HG02870 (cell line): ENCODE measurements at regions not wholly inside any gene's neighbourhood (a gene's known extent, or its start where the extent isn't known, plus 50 kb on each side); places are given as distances from the start of the nearest gene placed in this dataset.
"Not testable (repeated sequence)": the region's sequence is repeated elsewhere in the genome, so short reads cannot be mapped to it uniquely, and the experiment has no call there.

Experiments
- ATAC-seq: cut with Tn5 transposase; IDR thresholded peaks from one replicate; pipeline ENCODE4 v1.9.1; 2021; ENCODE audit warnings: mild to moderate bottlenecking, moderate library complexity; ENCODE audit not compliant: unreplicated experiment

DNA sequence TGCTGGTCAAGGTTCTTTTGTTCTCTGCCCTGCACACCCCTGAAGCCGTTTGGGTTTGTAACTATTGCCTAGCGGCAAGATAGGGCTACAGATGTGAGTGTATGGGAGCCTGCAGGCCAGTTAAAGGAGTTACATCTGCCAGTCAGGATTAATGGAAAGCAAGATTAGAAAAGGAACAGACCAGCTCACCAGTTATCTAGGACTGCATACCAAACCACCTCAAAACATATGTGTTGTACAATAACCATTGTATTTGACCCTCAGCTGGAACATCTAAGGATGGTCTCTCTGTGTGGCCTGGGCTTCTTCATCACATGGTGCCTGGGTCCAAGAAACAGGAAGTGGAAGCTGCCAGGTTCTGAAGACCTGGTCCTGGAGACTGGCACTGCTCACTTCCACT, 52.5 kb upstream of the FBXO28 start:
- ATAC-seq, result no peak

DNA sequence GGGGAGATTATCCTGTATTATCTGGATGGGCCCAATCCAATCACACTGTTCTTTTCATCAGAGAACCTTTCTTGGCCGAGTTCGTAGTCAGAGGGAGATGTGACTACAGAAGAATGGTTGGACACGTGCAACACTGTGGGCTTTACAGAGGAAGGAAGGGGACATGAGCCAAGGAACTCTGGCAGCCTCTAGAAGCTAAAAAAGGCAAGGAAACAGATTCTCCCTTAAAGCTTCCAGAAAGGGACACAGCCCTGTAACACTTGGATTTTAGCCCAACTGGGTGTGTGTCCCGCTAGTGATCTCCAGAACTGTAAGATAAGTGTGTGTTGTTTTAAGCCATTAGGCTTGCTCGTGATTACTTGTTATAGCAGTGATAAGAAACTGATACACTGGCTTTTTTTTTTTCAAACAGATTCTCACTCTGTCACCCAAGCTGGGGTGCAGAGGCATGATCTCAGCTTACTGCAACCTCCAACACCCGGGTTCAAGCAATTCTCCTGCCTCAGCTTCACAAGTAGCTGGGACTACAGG, 53.9 kb upstream of the FBXO28 start:
- no peak for ATAC-seq

DNA sequence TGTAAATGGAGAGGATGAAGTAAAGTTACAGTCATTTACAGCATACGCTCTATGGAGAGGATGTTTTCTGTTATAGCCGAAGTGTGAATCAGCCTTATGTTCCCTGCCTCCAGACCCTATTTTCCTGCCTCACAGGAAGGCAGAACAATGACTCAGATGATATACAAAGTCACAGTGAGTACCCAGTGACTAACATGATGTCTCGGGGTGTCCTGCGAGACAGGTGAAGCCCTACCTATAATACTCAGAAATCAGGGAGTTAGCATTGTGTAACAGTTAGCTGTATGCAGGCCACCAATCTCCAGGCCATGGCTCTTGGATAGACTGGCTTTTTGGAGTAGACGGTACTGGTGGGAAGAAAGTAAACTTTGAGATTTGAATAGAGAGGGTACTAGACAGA, 55.6 kb upstream of the FBXO28 start:
- ATAC-seq, result no peak

DNA sequence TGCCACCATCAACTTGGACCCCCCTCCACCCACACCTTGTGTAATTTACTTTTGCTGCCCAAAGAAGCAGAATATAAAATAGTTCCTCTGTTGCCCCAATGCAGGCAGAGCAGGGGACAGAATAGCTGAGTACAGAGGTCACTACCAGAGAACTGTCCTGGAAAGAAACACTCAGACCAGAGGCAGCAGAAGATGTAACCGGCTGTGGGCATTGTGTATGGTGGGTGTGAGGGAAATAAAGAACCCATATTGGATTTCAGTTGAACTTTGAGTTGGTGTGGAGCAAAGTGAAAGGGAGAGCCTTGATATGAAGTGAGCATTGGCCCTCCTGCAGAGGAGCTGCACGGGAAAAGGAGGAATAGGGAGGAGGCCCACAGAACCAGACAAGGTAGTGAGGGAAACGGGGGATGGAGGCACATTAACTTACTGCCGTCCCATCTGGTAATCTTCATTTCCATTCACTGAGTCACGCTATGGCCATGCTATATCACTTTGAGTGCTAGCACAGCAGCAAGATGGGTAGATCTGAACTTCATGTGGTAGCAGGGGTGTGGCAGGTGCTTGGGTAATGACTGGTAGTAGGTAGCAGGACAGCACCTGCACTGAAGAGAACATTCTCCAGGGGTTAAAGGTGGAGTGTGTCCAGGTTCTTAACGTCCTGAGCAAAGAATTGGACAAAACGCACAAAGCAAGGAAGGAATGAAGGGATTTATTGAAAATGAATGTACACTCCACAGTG, 56.3 kb upstream of the FBXO28 start:
- ATAC-seq, result no peak

DNA sequence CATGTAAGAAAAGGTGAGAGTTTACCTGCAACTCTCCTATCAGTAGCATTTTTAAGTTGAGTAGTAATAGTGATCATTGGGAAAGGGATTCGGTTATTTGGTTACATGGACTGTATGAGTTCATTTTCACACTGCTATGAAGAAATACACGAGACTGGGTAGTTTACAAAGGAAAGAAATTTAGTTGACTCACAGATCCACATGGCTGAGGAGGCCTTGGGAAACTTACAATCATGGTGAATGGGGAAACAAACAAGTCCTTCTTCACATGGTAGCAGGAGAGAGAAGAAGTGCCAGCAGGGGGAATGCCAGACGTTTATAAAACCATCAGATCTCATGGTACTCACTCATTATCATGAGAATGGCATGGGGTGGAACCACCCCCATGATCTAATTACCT, 59.3 kb upstream of the FBXO28 start:
- no peak for ATAC-seq

DNA sequence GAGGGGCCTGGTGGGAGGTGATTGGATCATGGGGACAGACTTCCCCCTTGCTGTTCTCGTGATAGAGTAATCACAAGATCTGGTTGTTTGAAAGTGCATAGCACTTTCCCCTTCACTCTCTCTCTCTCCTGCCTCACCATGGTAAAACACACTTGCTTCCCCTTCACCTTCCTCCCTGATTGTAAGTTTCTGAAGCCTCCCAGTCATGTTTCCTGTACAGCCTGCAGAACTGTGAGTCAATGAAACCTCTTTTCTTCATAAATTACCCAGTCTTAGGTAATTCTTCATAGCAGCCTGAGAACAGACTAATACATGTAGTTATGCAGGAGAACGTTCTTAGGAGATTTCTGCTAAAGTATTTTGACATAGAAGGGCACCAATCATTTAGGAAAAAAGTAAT, 59.9 kb upstream of the FBXO28 start:
- no peak for ATAC-seq

DNA sequence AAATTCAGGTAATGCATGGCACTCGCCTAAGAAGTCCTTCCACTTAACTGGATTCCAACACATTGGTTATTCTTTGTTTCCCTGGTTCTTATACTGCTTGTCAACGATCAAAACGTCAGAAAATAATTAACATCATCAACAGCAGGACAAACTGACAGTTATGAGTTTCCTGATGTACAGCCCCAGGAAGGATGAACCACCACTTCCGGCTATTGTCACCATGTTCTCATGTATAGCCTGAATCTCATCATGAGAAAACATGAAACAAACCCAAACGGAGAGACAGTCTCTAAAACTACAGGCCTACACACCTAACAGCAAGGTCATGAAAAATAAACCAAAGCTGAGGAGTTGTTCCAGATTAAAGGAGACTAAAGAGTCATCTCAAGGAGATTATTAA, 60.5 kb upstream of the FBXO28 start:
- ATAC-seq, result no peak

DNA sequence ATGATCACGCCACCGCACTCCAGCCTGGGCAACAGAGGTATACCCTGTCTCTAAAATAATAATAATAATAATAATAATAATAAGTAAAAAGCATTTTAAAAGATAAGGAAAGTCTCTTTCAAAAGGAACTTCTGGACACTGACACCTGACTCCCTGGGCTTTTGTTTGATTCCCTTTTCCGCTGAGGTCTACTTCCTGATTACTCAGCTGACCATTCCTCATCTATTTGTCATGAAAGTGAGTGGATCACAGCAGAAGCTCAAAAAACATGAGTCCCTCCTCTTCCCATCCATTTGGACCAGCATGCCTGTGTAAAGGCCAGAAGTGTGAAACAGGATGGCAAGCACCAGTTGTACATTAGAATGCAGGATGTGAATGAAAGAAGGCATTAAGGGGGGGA, 61.1 kb upstream of the FBXO28 start:
- no peak for ATAC-seq

DNA sequence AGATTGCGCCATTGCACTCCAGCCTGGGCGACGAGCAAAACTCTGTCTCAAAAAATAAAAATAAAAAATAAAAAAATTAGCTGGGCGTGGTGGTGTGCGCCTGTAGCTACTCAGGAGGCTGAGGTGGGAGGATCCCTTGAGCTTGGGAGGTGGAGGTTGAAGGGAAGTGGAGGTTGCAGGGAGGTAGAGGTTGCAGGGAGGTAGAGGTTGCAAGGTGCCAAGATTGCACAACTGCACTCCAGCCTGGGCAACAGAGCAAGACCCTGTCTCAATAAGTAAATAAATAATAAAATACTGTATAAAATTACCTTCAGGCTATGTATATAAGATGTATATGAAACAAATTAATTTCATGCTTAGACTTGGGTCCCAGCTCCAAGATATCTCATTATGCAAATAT, 62.1 kb upstream of the FBXO28 start:
- not testable (repeated sequence) for ATAC-seq

DNA sequence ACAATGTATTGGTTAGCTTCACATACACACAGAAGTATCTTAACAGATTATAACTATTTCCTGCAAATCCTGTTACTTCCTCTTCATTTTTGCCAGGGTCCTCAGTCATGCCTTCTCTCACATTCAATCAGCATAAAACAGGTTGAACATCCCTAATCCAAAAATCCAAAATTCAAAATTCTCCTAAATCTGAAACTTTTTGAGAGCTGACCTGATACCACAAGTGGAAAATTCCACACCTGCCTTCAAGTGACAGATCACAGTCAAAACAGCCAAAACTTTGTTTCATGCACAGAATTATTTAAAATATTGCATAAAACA, 62.9 kb upstream of the FBXO28 start:
- no peak for ATAC-seq

DNA sequence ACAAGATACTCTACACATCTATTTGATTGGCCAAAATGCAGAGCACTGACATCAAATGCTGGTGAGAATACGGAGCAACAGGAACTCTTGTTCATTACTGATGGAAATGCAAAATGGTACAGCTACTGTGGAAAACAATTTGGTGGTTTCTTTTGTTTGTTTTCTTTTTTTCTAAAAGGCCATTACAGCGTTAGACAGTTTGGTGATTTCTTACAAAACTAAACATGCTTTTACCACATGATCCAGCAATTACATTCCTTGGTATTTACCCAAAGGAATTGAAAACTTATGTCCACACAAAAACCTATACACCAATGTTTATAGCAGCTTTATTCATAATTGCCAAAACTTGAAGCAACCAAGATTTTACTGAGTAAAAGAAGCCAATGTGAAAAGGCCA, 66.4 kb upstream of the FBXO28 start:
- ATAC-seq, result no peak

DNA sequence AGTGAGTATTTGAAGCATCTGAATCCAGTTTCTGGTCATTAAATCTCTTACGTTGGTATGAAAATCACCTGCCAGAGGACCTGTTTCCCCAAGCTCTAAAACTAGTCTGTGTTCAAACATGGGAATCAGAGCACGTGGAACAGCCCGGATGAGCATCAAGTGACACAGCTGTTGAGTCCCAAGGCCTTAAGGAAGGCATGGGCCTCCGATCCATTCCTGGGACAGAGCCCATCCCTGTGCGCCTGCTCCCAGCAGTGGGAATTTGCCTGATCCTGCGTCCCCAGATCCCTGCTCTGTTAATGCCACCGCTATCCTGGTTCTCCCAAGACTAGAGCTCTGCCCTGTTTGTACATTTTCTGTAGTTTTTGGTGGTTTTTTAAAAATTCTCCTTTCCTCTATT, 68.4 kb upstream of the FBXO28 start:
- ATAC-seq, result no peak

DNA sequence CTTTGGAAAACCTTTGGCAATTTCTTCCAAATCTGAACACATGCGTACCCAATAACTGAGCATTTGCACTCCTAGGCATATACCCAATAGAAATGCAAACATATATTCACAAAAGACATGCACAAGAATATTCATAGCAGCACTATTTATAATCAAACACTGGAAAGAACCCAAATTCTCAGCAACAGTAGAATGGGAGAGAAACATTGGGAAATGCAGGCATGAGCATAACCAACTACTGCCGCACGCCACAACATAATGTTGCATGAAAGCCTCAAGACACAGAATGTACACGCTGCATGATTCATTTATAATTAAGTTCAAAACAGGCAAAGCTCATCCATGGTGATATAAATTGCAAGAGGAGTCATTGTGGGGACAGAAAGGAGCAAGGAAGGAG, 69.5 kb upstream of the FBXO28 start:
- ATAC-seq, result no peak

DNA sequence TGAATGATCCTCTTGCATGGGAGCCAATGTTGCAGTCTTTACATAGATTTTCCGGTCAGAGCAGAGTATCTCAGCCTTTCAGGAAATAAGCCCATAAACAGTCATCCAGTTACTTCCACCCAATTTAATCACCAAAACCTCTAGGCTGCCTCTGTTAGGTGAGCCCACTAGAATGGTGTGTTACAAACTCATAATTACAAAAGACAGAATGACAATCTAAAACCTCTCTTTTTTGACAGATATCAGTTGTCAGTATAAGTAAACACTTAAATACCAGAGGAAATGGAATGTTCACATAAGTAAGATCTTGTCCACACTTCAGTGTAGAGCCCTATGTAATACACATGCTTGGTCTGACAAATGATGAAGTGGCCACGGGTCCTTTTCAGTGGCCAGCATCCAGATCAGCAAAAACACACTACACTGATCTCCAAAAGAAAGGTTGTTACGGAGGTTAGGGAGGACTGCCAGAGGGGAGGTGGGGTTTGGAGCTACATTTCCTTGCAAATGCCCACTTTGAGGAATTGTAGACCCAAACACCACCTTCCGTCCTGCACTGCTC, 71.3 kb upstream of the FBXO28 start:
- ATAC-seq, result no peak

DNA sequence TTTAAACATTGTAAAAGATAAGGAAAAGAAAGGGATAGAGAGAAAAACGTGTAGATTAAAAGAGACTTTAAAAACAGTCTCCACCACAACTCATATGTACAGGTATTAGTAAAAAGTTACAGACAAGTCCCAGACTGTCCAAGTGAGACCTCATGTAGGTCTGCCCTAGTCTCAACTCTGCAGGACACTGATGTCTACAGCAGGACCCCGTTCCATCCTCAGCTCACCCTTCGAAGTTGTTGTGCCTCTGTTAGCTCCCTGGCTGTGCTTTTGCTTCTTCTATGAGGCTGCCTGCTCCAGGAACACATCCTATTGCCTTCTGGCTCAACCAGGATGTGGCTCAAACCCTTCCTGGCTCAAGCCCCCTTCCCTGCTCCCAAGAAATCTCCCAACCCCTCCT, 72.9 kb upstream of the FBXO28 start:
- ATAC-seq, result no peak

DNA sequence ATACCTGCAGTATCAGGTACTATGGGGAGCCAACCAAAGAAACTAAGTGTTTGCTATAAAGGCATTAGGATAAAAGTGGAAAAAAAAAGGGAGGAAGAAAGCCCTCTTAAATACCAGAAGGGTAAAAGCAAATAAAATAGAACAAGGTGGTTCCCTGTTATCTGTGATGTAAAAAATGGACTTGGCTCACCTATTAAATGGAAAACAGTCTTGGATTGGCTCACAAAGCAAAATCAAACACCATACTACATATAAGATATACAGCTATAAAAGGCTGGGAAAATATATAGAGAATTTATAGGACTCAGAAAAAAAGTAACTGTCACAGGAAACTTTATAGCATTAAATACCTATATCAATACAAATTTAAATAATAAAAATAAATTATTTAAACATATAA, 73.5 kb upstream of the FBXO28 start:
- ATAC-seq, result not testable (repeated sequence)

DNA sequence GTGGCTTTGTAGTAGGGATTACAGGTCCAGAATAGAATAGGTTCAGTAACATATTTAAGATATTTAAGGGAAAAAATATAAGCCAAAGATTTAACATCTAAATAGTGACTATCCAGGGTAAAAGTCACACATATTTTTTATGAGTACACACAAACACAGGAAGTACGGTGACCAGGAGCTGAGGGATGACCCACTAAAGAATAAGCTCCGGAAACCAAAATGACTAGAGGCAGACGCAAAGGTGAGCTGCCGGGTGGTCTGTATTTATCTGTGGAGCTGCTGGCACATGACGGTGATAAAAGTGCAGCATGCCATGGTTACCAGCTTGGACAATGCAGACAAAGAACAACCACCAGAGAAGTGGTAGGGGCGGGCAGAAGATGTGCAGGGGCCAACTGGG, 73.9 kb upstream of the FBXO28 start:
- ATAC-seq, result not testable (repeated sequence)

DNA sequence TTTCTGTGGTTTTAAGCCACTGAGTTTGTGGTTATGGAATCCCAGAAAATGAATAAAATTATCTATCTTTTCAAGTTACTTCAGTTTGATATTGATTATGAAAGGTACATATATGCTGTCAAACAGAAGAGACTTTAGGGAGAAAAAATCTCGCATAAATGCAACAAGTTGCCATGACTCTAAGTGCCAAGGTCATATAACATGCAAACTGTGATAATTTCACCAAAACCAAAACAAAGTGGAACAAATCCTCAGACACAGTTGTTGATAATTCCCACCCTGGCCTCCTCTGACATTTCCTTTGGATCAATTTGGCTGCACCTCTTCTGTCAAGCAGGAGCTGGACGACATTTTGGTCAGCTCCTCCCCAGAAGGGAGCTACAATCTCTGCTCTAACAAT, 75.1 kb upstream of the FBXO28 start:
- ATAC-seq, result not testable (repeated sequence)

DNA sequence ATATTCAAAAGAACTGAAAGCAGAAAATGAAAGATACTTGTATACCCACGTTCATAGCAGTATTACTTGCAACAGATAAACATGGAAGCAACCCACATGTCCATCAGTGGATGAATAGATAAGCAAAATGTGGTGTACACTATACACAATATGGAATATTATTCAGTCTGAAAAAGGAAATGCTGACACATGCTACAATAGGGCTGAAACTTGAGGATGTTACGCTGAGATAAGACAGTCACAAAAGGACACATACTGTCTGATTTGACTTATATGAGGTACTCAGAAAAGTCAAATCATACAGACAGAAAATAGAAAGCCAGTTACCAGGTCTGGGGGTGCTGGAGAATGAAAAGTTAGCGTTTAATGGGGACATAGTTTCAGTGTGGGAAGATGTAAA, 76.5 kb upstream of the FBXO28 start:
- ATAC-seq, result not testable (repeated sequence)

DNA sequence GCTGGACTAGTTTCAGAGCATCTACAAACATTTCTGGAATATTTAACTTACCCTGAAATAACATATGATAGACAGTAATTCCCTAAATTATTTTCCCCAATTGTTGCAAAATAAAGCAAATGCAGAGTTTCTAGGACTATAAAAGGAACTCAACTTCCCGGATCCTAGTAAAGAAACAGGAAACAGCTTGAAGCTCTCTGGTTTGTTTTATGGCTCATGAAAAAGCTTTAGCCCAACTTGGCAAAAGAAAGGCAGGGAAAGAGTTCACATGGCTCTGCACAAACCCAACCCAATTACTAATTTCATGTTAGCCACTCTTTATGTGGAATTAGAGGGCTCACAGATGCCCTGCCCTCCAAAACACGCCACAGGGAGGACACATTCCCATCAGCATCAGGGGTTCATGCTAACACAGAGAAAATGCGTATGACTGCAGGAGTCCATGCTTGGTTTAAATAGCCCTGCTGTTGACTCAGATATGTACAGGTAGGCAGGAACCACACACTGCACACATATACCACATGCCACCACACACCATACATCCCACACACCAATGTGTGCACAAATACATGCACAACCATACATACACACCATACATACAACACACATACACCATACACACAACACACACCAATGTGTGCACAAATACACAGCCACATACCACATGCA, 81.2 kb upstream of the FBXO28 start:
- ATAC-seq, result not testable (repeated sequence)

DNA sequence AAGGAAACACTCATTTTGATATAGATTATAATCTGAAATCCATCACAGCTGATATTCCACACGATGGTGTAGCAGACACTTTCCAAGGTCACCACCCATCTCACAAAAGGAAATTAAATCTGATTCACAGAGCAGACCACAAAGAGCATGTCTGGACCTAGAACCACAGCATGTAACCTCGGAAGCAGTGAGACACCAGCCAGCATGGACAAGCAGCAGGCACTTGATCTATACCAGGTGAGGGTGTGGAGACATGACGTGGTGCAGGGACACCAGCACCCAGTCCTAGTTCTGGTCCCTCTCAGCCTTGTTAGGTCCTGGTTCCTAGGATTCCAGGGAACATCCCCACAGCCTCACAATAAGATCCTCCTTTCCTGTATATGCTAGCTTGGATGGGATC, 81.9 kb upstream of the FBXO28 start:
- ATAC-seq, result not testable (repeated sequence)

DNA sequence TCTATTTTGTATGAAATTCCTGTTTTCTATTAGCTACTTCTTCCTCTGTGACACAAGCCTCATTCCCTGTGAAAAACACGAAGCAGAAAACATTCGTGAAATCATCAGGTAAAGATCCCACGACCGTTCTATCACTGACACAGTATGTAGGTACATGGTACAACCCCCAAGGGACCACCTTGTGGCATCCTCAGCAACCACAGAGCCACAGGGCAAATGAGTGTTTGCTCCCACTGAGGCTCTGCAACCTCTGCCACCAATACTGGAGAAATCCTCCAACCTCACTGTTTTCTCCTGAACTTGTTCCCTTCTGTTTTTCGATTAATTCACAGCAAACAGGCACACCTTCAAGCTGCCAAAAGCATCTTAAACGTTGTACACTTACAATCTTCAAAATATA, 83.7 kb upstream of the FBXO28 start:
- not testable (repeated sequence) for ATAC-seq
